HUDEP-2 (cell line): ENCODE measurements at regions not wholly inside any gene's neighbourhood (a gene's known extent, or its start where the extent isn't known, plus 50 kb on each side); places are given as distances from the start of the nearest gene placed in this dataset.

Experiments used
- DNase-seq, 76 experiments: peaks; one replicate each; lab custom pipeline; 2025; ENCODE audit not compliant: unreplicated experiment in 76 of 76; lab: John Stamatoyannopoulos, UW

GRCh38 chr1:98088381-98088780 is 167.5 kb upstream of the DPYD start:
- no peak for DNase-seq

GRCh38 chr1:98086796-98087441 is 166.1 kb upstream of the DPYD start:
- no peak for DNase-seq

GRCh38 chr1:98086156-98086555 is 165.3 kb upstream of the DPYD start:
- DNase-seq = no peak

- no peak for DNase-seq
Measured at GRCh38 chr1:98084188-98084587, 163.4 kb upstream of the DPYD start.

- no peak for DNase-seq
Measured at GRCh38 chr1:98081944-98082343, 161.1 kb upstream of the DPYD start.

GRCh38 chr1:98078596-98078995 is 157.8 kb upstream of the DPYD start:
- DNase-seq = no peak

GRCh38 chr1:98077691-98078090 is 156.9 kb upstream of the DPYD start:
- DNase-seq = no peak

- no peak for DNase-seq
Measured at GRCh38 chr1:98075626-98076025, 154.8 kb upstream of the DPYD start.

GRCh38 chr1:98073823-98074222 is 153.0 kb upstream of the DPYD start:
- no peak for DNase-seq

GRCh38 chr1:98073106-98073505 is 152.3 kb upstream of the DPYD start:
- DNase-seq = no peak

- DNase-seq = no peak
Measured at GRCh38 chr1:98072047-98072446, 151.2 kb upstream of the DPYD start.

GRCh38 chr1:98068016-98068415 is 147.2 kb upstream of the DPYD start:
- no peak for DNase-seq

- DNase-seq = no peak
Measured at GRCh38 chr1:98066911-98067310, 146.1 kb upstream of the DPYD start.

- no peak for DNase-seq
Measured at GRCh38 chr1:98059620-98060019, 138.8 kb upstream of the DPYD start.

- no peak for DNase-seq
Measured at GRCh38 chr1:98058676-98059075, 137.8 kb upstream of the DPYD start.

- no peak for DNase-seq
Measured at GRCh38 chr1:98057236-98057910, 136.5 kb upstream of the DPYD start.

GRCh38 chr1:98056781-98057180 is 135.9 kb upstream of the DPYD start:
- no peak for DNase-seq

- DNase-seq = no peak
Measured at GRCh38 chr1:98055457-98055856, 134.6 kb upstream of the DPYD start.

GRCh38 chr1:98054786-98055185 is 134.0 kb upstream of the DPYD start:
- no peak for DNase-seq

- no peak for DNase-seq
Measured at GRCh38 chr1:98054367-98054701, 133.5 kb upstream of the DPYD start.

GRCh38 chr1:98053471-98054366 is 132.9 kb upstream of the DPYD start:
- peak in 30 of 76 experiments; percentile 2 to 45 (median 18) for DNase-seq
